ENCODE measurements at regions not wholly inside any gene's neighbourhood (a gene's known extent, or its start where the extent isn't known, plus 50 kb on each side); places are given as distances from the start of the nearest gene placed in this dataset.

DNA sequence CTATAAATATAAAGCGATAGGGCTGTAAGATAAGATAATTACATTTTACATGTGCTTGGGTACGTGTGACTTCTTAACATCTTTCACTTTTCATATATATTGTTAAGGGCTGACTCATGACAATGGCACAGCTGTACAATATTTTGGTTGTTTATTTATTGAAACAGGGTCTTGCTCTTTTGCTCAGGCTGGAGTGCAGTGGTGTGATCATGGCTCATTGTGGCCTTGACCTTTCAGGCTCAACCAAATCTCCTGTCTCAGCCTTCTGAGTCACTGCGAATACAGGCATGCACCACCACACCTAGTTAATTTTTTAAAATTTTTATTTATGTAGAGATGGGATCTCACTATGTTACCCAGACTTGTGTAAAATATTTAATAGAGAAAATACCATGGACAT lies 2532.4 kb upstream of the PCDH20 start:
- Mint-ChIP-seq H3K27me3 (ENCODE audit: insufficient read depth) (no peaks in the 10 kb centered on the region), H3K36me3 (ENCODE audit: low read depth) (no peaks in the 10 kb centered on the region), H3K4me3 (no peak overlapping the region), H3K27ac (no peak overlapping the region), H3K9me3 (peaks cover 5% of the 10 kb centered on the region; the same call in 1 of the 2 replicates), H3K4me1 (ENCODE audit: low read depth) (no peaks in the 10 kb centered on the region)
- DNase-seq: no peak
- TF ChIP-seq, protein P1, sequence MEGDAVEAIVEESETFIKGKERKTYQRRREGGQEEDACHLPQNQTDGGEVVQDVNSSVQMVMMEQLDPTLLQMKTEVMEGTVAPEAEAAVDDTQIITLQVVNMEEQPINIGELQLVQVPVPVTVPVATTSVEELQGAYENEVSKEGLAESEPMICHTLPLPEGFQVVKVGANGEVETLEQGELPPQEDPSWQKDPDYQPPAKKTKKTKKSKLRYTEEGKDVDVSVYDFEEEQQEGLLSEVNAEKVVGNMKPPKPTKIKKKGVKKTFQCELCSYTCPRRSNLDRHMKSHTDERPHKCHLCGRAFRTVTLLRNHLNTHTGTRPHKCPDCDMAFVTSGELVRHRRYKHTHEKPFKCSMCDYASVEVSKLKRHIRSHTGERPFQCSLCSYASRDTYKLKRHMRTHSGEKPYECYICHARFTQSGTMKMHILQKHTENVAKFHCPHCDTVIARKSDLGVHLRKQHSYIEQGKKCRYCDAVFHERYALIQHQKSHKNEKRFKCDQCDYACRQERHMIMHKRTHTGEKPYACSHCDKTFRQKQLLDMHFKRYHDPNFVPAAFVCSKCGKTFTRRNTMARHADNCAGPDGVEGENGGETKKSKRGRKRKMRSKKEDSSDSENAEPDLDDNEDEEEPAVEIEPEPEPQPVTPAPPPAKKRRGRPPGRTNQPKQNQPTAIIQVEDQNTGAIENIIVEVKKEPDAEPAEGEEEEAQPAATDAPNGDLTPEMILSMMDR (IDR thresholded peaks at IDR 0.05): no peak

DNA sequence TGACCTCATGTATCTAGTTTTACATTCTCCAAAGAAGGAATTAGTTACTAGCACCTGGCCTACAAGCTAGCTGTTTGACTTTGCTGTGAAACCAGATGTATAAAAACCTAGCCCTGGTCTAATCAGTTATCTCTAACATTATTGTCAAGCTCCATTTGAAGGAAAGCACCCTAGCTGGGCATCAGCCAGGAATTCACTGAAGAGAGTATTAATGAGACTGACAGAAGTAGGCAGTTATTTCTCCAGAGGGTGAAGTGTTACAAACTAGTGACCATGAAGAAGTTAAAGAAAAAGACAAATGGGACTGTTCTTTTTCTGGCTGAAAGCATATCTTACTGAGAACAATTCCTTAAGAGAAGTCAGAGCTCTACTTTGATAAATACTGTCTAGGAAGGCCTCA lies 2529.3 kb upstream of the PCDH20 start:
- Mint-ChIP-seq H3K27ac (no peak overlapping the region), H3K9me3 (no peaks in the 10 kb centered on the region), H3K36me3 (ENCODE audit: low read depth) (no peaks in the 10 kb centered on the region), H3K4me3 (no peak overlapping the region), H3K27me3 (ENCODE audit: insufficient read depth) (no peaks in the 10 kb centered on the region), H3K4me1 (ENCODE audit: low read depth) (peaks cover 7% of the 10 kb centered on the region; the same call in 1 of the 2 replicates)
- no peak for DNase-seq
- TF ChIP-seq, protein P1 (IDR thresholded peaks at IDR 0.05): no peak

- H3K4me3 Mint-ChIP-seq: no peak overlapping the region
- peaks cover 4% of the 10 kb centered on the region for H3K9me3 Mint-ChIP-seq
- peaks cover 11% of the 10 kb centered on the region; the same call in 1 of the 2 replicates for H3K4me1 Mint-ChIP-seq (ENCODE audit: low read depth)
- no peak overlapping the region for H3K27ac Mint-ChIP-seq
- DNase-seq: no peak
- H3K36me3 Mint-ChIP-seq (ENCODE audit: low read depth): no peaks in the 10 kb centered on the region; the same call in 1 of the 2 replicates
- no peaks in the 10 kb centered on the region for H3K27me3 Mint-ChIP-seq (ENCODE audit: insufficient read depth)
- TF ChIP-seq, protein P1 (IDR thresholded peaks at IDR 0.05): no peak
Measured at GRCh38 chr13:63942372-63942771, 2526.7 kb upstream of the PCDH20 start.

GRCh38 chr13:63938851-63939250 lies 2523.2 kb upstream of the PCDH20 start:
- Mint-ChIP-seq H3K27me3 (ENCODE audit: insufficient read depth) (no peaks in the 10 kb centered on the region), H3K27ac (no peak overlapping the region), H3K4me3 (peak overlapping the region; percentile 47; the same call in 1 of the 2 replicates), H3K4me1 (ENCODE audit: low read depth) (peaks cover 11% of the 10 kb centered on the region; the same call in 1 of the 2 replicates), H3K9me3 (peaks cover 17% of the 10 kb centered on the region), H3K36me3 (ENCODE audit: low read depth) (peaks cover 5% of the 10 kb centered on the region; the same call in 1 of the 2 replicates)
- no peak for DNase-seq
- TF ChIP-seq, protein P1 (IDR thresholded peaks at IDR 0.05): no peak

- Mint-ChIP-seq H3K27me3 (ENCODE audit: insufficient read depth) (no peaks in the 10 kb centered on the region), H3K36me3 (ENCODE audit: low read depth) (no peaks in the 10 kb centered on the region), H3K4me3 (no peak overlapping the region), H3K9me3 (peaks cover 3% of the 10 kb centered on the region; the same call in 1 of the 2 replicates), H3K4me1 (ENCODE audit: low read depth) (no peaks in the 10 kb centered on the region), H3K27ac (no peak overlapping the region)
- TF ChIP-seq, protein P1 (IDR thresholded peaks at IDR 0.05): no peak
- no peak for DNase-seq
Measured at GRCh38 chr13:63910511-63910910, 2494.9 kb upstream of the PCDH20 start.
